ENCODE measurements at regions not wholly inside any gene's neighbourhood (a gene's known extent, or its start where the extent isn't known, plus 50 kb on each side); places are given as distances from the start of the nearest gene placed in this dataset.
"Not testable (repeated sequence)": the region's sequence is repeated elsewhere in the genome, so short reads cannot be mapped to it uniquely, and the experiment has no call there.

DNA sequence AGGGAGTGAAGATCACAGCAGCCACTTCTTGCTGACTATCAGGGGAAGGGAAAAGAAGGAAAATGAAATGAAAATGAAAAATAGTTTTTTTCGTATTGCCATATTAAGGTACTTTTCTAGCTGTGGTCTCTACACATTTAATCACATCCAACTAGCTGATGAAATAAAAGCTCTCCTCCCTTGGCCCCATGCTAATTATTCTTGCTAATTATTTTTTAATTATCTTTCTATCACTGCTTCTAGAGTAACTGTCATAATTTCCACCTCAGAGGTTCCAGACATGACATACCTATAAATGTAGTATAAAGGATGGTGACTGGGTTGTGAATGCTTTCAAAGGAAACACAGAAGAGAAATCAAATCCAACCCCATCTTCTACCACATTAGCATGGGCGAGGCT, 334.1 kb upstream of the MAN1A1 start:
- DNase-seq, result no peak

DNA sequence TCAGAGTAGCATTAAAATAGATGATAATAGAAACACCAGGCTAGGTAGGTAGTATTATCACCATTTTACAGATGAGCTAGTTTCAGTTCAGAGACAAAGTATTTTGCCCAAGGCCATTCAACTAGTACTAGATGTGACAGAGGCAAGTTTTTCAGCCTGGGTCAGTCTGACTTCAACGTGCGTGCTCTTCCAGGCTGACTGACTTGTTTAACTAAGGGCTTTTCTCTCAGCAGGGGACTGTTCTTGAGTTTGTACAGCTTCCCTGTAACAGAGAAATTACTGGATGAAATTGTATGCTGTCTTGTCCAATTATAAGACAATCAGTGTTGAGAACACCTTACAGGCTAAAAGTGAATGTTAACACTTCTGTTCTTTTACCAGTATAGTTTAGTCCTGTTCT, 333.5 kb upstream of the MAN1A1 start:
- DNase-seq, result no peak

DNA sequence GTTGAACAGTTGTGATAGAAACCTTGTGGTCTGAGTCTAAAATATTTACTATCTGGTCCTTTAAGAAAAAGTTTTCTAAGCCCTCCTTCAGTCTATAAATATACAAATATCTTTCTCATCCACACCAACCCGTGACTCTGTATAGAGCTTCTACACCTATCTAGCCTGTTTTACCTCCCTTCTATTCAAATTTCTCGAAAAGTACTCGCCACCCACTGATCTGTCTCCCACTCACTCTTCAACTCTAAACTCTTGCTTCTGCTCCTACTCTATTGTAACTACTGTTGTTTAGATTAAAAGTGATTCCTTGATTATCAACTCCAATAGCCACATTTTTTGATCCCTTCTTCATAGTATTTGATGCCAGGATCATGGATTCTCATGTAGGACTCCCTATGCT, 329.4 kb upstream of the MAN1A1 start:
- no peak for DNase-seq

DNA sequence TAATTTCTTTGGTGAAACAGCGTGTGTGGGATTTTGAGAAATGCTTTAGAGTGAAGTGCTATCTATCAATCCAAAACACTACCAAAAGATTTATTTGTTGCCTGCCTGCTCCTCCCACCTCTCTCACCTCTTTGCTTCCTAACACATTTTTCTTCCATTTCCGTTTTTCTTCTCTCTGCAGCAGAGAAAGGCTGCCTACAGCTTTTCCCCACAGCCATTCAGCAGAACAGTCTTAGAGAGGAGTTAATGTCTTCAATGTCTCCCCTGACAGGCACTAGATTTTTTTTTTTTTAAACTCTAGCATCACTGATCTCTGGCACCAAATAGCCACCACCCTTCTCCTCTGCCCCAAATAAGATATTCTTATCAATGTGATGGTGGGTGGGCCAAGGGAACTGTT, 327.8 kb upstream of the MAN1A1 start:
- DNase-seq, result no peak

DNA sequence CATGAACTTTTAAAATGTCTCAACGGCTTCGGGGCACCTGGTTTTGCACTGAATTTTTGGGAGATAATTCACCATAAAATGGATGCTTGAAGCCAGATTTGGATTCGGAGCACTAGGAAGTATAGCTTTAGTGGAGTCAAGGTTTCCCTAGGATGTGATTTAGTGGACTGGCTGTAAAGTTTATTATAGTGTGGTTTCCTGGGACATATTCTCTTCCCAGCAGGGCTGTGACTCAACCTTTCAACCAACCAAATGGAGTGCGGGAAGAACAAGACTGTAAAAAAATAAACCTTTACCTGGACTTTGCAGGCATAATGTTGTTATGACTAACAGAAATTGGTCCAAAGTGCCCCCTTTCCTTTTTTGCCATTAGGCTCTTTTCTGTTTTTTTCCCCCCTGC, 327.4 kb upstream of the MAN1A1 start:
- DNase-seq, result no peak

DNA sequence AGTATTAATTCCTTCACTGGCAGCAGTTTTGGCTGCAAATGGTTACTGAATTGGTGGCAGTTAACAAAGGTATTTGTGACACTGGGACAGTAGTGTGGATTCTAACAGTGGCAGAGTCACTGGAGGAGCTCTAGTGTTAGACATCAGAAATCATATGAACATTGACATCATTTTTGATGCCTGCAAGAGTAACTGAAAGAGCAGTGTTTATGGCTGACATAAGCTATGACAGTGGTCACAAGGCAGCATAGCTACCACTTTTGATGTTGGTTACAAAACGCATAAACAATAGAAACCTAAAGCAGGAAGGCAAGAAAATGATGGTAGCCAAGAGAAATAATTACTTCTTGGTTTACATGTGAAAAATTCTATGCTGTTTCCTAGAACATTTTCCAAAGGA, 326.7 kb upstream of the MAN1A1 start:
- DNase-seq, result no peak

DNA sequence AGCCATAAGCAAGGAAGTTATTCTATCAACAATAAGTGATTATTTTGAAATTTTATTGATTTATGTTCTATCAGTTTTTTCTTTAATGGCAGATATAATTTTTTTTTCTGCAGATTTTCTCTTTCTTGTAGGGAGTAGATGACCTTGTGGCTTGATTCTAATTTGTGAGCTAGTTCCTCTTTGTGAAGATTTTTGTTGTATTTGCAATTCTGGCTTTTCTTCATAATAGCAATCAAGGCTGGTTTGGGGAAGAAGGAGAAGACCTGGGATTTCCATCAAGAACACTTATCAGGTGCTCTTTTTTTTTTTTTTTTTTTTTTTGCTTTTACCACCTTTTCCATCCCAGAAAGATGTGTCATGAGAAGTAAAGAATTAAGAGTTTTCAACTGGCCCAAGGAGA, 324.2 kb upstream of the MAN1A1 start:
- DNase-seq, result no peak

DNA sequence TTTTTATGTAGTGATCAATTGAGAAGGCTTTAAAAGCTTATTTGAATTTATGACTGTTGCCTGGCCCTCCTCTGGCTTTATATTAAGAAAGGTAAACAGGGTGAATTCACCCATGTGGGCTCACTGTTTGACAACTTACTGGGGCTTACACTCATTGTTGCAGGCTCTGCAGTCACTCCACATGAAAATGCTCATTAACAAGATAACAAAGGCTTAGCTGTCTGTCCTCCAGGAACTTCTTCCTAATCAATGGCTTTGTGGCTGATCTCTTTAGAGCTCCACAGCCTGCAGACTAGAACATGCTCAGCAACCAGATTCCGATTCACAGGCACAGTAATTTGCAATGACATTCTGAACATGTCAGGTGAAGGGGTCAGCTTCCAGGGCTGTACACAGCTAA, 323.2 kb upstream of the MAN1A1 start:
- DNase-seq, result no peak

DNA sequence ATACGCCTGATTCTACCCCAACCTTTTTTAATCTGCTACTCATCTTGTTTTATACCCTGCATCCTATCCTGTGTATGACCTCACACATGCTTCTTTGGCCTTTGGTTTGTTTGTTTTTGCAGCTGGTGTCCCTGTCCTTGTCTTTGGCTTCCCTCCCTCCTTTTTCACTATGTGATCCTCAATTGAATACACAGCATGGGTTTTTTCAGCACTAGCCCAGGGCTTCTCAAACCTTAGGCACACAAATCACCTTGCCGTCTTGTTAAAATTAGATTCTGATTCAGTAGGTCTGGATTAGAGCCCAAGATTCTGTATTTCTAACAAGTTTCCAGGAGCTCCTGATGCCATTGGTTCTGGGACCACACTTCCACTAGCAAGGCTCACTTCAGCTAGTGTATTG, 321.5 kb upstream of the MAN1A1 start:
- DNase-seq, result no peak

DNA sequence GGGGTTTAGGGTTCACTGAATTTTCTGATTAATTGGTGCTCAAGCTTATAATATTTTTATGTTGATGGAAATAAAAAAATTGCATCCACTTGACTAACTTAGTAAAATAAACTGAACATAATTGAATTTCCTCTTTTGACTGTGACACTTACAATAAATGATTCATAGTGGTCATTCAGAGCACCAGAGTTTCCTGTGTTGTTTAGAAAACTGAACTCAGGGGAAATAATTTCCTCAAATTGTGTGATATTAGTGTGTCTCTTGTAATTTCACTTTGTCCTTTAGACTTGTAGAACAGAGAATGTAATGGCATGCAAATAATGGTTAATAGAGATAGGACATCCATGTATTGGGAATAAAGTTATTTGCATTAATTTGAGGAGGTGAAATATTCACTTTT, 319.7 kb upstream of the MAN1A1 start:
- no peak for DNase-seq

DNA sequence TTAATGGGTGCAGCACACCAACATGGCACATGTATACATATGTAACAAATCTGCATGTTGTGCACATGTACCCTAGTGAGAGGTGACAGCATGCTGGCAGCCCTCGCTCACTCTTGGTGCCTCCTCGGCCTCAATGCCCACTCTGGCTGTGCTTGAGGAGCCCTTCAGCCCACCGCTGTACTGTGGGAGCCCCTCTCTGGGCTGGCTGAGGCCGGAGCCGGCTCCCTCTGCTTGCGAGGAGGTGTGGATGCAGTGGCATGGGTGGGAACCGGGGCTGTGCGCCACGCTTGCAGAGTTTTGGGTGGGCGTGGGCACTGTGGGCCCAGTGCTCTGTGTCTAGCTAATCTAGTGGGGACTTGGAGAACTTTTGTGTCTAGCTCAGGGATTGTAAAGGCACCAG, 315.9 kb upstream of the MAN1A1 start:
- not testable (repeated sequence) for DNase-seq

DNA sequence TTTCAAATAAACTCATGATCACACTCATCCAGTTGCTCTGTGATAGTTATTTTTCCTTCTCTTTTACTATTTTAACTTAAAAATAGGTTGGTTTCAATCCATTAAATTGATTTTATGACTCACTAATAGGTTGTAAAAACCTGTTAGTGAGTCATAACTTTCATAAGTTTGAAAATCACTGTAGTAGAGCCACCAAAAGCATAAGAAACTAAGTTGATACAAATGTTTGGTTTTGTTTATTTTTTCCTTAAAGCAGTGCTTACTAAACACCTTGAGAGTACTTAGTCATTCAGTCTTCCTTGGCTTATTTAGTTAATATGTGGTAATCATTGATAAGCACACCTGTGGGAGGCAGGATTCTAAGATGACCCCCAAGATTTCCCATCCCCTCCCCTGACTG, 312.1 kb upstream of the MAN1A1 start:
- no peak for DNase-seq

DNA sequence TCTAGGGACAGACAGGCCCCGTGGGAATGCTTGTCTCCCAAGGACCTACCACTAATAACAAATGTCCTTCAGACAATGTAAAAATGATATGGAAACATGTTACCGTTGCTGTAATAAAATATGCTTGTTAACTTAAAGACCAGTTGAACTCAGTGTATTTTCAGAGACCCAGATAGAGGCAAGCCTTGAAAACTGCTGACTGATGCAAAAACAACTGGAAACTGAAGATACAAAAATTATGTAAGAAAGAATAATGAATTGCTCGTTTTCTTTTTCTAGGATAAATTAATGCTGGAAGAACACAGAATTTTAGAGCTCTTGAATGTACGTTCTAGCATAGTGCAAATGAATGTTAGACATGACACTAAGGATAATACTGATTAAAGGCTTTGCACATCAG, 311.5 kb upstream of the MAN1A1 start:
- no peak for DNase-seq

DNA sequence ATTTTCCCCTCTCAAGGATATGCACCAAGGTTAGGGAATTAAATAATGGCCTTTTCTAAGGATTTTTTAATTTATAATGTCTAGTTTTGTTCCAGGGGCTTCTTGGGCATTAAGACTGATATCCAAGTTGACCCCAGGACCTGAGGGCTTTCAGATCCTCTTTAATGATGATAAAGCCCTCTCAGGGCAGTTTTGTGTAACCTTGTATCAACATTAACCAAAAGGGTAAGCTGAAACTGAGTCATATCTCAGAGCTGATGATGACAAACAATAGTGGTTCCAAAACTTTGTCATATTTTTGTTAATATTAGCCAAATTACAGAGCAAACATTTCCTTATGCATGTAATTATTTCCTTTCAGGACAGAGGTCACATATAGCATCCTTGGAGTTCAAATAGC, 309.4 kb upstream of the MAN1A1 start:
- DNase-seq, result no peak

DNA sequence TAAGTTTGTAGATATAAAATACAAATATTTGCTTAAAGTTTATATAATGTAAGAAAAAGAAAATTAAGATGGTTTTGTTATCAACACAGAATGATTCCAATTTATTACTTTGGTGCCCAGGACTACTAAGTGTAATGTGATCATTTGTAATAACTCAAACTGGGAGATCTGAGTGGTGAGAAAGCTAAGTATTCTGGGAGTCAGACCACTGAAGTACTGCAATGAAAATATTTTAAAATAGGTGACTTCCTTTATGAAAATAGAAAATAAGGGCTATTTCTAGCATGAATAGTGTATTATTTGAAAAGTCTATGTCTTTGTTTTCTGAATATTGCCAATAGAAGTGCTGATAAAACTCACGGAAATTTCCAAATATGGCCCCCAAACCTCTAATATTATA, 305.6 kb upstream of the MAN1A1 start:
- no peak for DNase-seq

DNA sequence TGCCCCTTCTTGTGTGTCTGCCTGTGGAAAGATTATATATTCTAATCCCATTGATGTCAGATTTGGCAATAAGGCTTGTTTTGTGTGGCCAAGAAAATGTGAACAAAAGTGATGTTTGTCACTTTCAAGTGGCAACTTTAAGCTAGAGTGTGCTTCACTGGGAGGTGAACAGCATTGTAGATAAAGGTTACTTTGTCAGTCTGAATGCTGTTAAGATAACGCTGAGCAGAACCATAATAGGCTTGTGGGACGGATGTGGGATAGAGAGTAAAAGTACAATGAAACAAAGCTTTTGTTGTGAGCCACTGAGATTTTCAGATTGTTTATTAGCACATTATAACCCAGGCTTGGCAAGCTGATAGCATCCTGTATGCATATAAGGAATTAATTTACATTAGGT, 303.8 kb upstream of the MAN1A1 start:
- DNase-seq, result no peak

DNA sequence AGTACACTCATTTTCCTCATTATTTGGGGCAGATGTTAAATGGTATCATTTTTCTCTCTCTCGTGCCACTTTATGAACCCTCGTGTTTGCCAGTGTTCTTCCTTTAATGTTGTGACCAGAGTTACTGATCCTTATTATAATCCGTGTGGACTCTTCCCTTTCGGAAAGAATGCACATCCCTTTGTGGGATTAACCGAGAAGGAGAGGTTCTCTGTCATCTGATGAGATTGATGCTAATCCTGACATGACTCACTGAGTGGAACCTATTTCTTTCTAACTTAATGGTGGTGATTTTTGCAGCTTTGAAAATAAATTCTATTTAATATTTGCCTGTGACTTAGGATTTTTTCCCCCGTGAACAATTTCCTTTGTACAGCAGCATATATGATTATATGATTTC, 300.0 kb upstream of the MAN1A1 start:
- no peak for DNase-seq

DNA sequence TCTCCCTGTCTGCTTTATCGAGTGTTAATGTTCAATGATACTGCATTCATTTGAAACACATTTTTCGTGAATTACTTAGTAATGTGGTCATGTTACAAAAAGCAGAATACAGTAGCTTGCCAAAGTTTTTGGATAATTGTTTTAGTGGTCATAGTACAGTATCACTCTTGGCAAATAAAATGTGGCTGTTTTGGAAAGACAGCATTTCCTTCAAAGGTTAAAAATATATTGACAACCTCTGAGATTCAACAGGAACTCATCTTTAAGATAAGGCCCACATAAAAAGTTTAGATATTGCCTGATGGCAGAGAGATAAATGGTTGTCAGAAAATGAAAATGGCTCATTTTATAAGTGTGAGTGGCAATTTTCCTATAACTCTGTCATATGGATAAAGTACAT, 297.7 kb upstream of the MAN1A1 start:
- DNase-seq, result no peak

DNA sequence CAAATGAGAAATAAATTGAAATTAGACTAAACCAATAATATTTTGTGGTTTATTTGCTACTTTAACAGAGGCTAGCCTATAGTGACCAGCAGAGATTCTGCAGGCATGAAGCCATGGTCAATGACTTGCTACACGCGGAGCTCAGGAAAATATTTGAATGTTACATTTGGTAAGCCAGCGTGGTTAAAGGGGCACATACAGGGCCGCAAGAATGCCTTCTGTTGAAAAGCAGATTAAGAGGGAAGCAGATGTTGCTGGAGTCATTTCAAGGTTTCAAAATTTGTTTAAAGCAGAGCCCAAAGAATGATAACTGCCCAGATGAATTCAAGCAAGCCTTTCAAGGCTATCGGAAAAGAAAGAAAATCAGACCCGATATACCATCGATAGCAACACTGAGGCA, 294.3 kb upstream of the MAN1A1 start:
- no peak for DNase-seq

DNA sequence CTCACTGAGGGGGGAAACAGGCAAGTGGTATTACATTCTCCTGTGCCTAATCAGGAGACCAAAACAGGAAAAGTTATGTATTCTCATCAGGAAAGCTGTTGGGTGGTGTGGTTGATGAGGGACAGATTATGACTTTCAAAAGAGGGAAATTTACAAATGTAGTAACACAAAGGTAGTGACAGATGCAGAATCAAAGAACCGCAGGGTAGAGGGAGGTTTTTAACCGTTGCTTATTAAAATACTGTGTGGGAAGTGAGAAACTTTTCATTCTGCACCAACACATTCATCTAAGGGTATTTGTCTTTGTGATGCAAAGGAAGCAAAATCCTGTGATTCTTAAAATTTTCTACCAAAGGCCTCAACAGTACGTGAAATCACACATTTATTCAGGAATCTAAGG, 288.2 kb upstream of the MAN1A1 start:
- no peak for DNase-seq

DNA sequence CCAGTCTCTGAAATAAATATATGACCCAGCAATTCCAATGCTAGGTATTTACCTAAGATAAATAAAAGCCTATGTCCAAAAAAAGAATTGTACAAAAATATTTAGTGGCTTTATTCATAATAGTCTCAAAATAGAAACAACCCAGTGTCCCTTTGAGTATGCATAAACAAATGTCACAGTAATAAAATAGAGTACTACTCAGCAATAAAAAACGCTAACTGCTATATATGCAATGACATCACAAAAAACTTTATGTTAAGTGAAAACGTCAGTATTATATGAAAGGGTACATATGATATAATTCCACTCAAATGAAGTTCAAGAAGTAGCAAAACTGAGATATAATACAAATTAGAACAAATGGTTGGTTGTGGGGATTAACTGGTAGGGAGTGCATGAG, 286.5 kb upstream of the MAN1A1 start:
- no peak for DNase-seq

DNA sequence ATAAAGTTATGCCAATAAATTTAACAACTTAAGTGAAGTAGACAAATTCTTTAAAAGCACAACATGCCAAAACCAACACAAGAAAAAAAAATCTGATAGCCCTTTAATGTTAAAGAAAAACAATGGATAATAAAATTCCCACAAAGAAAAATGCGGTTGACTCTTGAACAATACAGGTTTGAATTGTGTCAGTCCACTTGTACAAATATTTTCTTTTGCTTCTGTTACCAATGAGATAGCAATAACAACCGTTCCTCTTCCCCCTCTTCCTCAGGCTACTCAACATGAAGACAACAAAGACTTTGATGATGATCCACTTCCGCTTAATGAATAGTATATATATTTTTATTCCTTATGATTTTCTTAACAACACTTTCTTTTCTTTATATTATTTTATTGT, 283.9 kb upstream of the MAN1A1 start:
- no peak for DNase-seq

DNA sequence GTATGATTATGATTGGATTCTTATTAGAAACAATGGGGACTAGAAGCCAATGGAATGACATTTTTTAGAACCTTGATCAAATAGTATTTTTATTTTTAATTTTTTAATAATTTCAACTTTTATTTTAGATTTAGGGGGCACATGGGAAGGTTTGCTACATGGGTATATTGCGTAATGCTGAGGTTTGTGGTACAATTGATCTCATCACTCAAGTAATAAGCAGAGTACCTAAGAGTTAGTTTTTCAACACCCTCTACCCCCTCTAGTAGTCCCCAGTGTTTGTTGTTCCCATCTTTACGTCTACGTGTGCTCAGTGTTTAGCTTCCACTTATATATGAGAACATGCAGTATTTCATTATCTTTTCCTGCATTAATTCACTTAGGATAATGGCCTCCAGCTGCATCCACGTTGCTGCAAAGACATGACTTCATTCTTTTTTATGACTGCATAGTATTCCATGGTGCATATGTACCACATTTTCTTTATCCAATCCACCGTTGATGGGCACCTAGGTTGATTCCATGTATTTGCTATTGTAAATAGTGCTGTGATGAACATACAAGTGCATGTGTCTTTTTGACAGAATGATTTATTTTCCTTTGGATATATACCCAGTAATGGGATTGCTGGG, 281.1 kb upstream of the MAN1A1 start:
- DNase-seq, result no peak

DNA sequence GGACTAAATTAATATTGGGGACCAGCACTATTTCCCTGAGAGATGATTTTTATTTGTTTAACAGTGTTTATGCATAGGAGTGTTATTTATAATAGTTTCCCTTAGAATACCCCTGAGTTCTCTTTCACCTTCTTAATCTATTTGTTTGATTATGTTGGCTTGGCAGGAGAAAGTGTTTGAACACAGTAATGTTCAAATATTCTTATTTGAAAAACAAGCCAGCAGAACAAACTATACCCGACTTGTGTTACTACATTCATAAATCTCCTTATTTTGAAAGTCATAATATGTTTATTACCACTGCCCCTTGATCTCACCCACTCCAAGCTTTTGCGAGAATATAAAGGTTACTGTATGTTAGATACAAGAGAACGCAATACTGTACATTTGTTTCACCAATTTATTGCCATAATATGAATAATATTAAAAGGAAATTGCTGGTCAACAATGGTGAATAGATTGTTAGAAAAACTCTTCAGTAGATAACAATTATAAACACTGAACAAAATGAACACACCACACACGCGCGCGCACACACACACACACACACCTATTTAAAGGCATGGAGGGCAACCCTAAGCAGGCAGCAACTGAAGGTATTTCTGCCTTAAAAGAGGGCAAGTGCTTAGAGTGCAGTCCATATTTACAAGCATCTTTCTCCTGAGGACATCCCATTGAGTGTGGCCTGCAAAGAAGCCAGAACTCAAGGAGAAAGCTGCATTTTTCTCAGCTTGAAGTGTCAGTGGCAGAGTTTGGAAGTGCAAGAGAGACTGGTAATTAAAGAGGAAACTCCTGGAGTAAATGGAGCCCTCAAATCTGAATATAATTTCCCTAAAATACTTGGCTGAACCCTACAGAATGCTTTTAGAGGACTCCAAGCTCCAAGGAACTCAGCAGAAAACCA, 279.4 kb upstream of the MAN1A1 start:
- no peak for DNase-seq
